NCI-H187 treated with DMSO at 0.1 percent for 48 hours (cell line): ENCODE measurements at regions not wholly inside any gene's neighbourhood (a gene's known extent, or its start where the extent isn't known, plus 50 kb on each side); places are given as distances from the start of the nearest gene placed in this dataset.

ENCODE experiments used
- DNase-seq: peaks from one replicate; lab custom pipeline; 2025; lab: John Stamatoyannopoulos, UW

DNA sequence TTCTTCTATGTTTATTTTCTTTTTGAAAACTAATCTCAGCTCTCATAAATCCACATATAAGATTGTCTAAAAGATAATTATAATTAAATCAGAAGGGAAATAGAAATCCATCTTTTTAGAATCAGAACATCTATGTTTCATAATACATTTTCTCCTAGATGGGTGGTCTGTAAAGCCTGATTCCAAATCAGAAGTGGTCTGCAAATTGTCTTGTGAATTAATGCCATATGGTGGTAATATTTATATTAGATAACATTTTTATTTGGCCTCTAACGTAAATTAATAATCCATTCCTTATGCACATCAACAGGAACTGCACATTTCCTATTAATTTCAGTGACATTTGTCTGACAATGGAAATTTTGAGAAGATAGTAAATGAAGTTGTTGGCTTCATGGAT lies 52.8 kb upstream of the TBC1D5 start:
- no peak for DNase-seq

DNA sequence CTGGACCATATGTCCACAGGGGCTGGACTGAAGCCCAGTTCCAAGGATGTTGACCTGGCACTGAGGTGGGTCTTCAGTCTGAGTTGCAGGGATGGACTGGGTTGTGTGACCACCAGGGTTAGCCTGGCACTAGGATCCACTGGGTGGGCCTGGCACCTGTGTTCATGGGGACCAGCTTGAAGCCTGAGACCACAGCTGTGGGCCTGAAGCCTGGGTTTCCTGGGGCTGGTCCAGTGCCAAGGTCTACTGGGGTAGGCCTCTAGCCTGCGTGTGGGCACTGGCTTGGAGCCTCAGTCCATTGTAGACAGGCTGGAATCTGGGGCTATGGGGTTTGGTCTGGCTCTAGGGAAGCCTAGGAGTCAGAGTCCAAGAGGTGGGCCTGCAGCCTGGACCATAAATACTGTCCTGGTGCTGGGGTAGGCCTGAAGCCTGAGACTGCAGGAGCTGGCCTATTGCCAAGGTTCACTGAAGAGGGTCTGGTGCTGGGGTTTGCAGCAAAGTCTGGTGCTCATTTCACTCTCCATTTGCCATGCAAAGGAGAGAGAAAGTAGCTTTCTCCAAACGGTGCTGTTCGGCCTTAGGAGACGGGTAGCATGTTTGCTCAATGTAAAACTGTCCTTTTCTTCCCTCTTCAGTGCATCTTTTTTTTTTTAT lies 51.2 kb upstream of the TBC1D5 start:
- no peak for DNase-seq
